GM12878 (cell line): ENCODE measurements at regions not wholly inside any gene's neighbourhood (a gene's known extent, or its start where the extent isn't known, plus 50 kb on each side); places are given as distances from the start of the nearest gene placed in this dataset.

Experiments
- ATAC-seq: fragments of 200-7000 bp; cut with Tn5 transposase; 3 replicates; pipeline ENCODE4 v1.9.1; 2020; ENCODE audit warnings: mild to moderate bottlenecking, moderate library complexity
- BruUV-seq: library from RNA; stranded (reverse); fragments of 400-500 nt; replicated peaks from 2 replicates; lab custom pipeline; 2021; lab: Mats Ljungman, UMichigan
- CTCF ChIA-PET: fragments of 300-600 bp; sonication (Branson Sonifier 250); formaldehyde crosslinking; extraction: SDS; loops from one replicate; lab custom pipeline; 2021; ENCODE audit warnings: inconsistent platforms; lab: Yijun Ruan, JAX
- POLR2A ChIA-PET: fragments of 350-600 bp; formaldehyde crosslinking; extraction: SDS; loops from one replicate; lab custom pipeline; 2021; ENCODE audit warnings: inconsistent platforms; lab: Charles Lee
- RAD21 ChIA-PET: fragments of 300-600 bp; sonication (Branson Sonifier 250); formaldehyde crosslinking; loops from one replicate; lab custom pipeline; 2023; ENCODE audit warnings: antibody characterized with exemption; ENCODE audit not compliant: unreplicated experiment; lab: Charles Lee
- SMC1A ChIA-PET: fragments of 300-600 bp; sonication (Branson Sonifier 250); formaldehyde crosslinking; loops from one replicate; lab custom pipeline; 2023; ENCODE audit not compliant: unreplicated experiment, uncharacterized antibody; lab: Charles Lee
- DNase-seq: peaks from one replicate; pipeline ENCODE4 v3.0.0-alpha.2; 2011; ENCODE audit warnings: low read depth, low spot score
- FAIRE-seq: peaks from 3 replicates; lab custom pipeline; 2011; peaks lifted over from hg19 to GRCh38; lab: Jason Lieb, UNC
- H2AFZ ChIP-seq: 2 replicates; pipeline ENCODE4 v1.6.0; 2011; ENCODE audit warnings: low read depth, low read length, control low read depth; ENCODE audit not compliant: control insufficient read depth
- H3K27ac ChIP-seq: 2 replicates; pipeline ENCODE4 v1.5.1; 2011; ENCODE audit warnings: control low read depth; ENCODE audit not compliant: control insufficient read depth, insufficient read depth
- H3K27me3 ChIP-seq, 2 experiments: replicated peaks in 1 of 2; 2 replicates each; pipeline versions ENCODE4 v1.6.0 to v1.6.1; 2011; ENCODE audit warnings: low read length in 1 of 2; ENCODE audit not compliant: control insufficient read depth in 2 of 2, insufficient read depth in 2 of 2
- H3K36me3 ChIP-seq, 2 experiments: 2 replicates each; pipeline ENCODE4 v1.5.1; 2011; ENCODE audit warnings: low read length in 1 of 2; ENCODE audit not compliant: control insufficient read depth in 2 of 2, insufficient read depth in 2 of 2
- H3K4me1 ChIP-seq: 2 replicates; pipeline ENCODE4 v1.6.1; 2011; ENCODE audit warnings: mild to moderate bottlenecking, low read length, moderate library complexity, mixed read lengths; ENCODE audit not compliant: control insufficient read depth, insufficient read depth
- H3K4me2 ChIP-seq: 2 replicates; pipeline ENCODE4 v1.6.0; 2011; ENCODE audit warnings: control low read depth; ENCODE audit not compliant: control insufficient read depth, insufficient read depth
- H3K4me3 ChIP-seq: fragments of 200-600 bp; sonication (generic); 2 replicates; pipeline ENCODE4 v1.5.1; 2016
- H3K79me2 ChIP-seq: 2 replicates; pipeline ENCODE4 v1.6.0; 2011; ENCODE audit warnings: low read length; ENCODE audit not compliant: control insufficient read depth, insufficient read depth
- H3K9ac ChIP-seq: 2 replicates; pipeline ENCODE4 v1.8.0; 2011; ENCODE audit warnings: low read length, control low read depth, mixed read lengths; ENCODE audit not compliant: control insufficient read depth, insufficient read depth
- H3K9me3 ChIP-seq: replicated peaks from 3 replicates; pipeline ENCODE4 v1.5.1; 2011; ENCODE audit warnings: mild to moderate bottlenecking, low read length; ENCODE audit not compliant: control insufficient read depth, insufficient read depth
- H4K20me1 ChIP-seq: 2 replicates; pipeline ENCODE4 v1.6.0; 2011; ENCODE audit not compliant: control insufficient read depth, insufficient read depth
- CHD2 ChIP-seq: IDR thresholded peaks from 2 replicates; pipeline ENCODE4 v1.6.1; 2011; ENCODE audit warnings: low read depth, low read length, improper control_type of control experiment, borderline replicate concordance
- CTCF ChIP-seq, 3 experiments: IDR thresholded peaks in 2 of 3; conservative IDR thresholded peaks in 1 of 3; 2 replicates each; pipeline ENCODE4 v1.5.1; 2011; ENCODE audit warnings: low read depth in 3 of 3, low read length in 3 of 3, mild to moderate bottlenecking in 3 of 3, control low read depth in 2 of 3, moderate library complexity in 2 of 3, inconsistent platforms in 1 of 3, mixed read lengths in 1 of 3; ENCODE audit not compliant: control insufficient read depth in 2 of 3, insufficient read depth in 1 of 3; ENCODE audit errors: extremely low read depth in 1 of 3
- ESRRA ChIP-seq: IDR thresholded peaks from 2 replicates; pipeline ENCODE4 v1.6.1; 2012; ENCODE audit warnings: mild to moderate bottlenecking, low read length, improper control_type of control experiment
- ETV6 ChIP-seq, 2 experiments: fragments of 450-650 bp in 1 of 2; IDR thresholded peaks in 1 of 2; conservative IDR thresholded peaks in 1 of 2; 2 replicates each; pipeline ENCODE4 v1.6.1; 2014; ENCODE audit warnings: antibody characterized with exemption in 1 of 2, borderline replicate concordance in 1 of 2, low read depth in 1 of 2, mild to moderate bottlenecking in 1 of 2, moderate library complexity in 1 of 2
- FOXK2 ChIP-seq: fragments of 450-650 bp; IDR thresholded peaks from 2 replicates; pipeline ENCODE4 v1.6.1; 2017; ENCODE audit warnings: mild to moderate bottlenecking, moderate library complexity
- RAD21 ChIP-seq: IDR thresholded peaks from 2 replicates; pipeline ENCODE4 v1.6.1; 2011; ENCODE audit warnings: mild to moderate bottlenecking, low read depth, low read length, moderate library complexity; ENCODE audit not compliant: insufficient read depth
- RAD51 ChIP-seq: fragments of 450-650 bp; IDR thresholded peaks from 2 replicates; pipeline ENCODE4 v1.6.1; 2016; ENCODE audit warnings: moderate library complexity, mild to moderate bottlenecking, inconsistent platforms
- RUNX3 ChIP-seq: IDR thresholded peaks from 2 replicates; pipeline ENCODE4 v1.6.1; 2012; ENCODE audit warnings: low read length, inconsistent platforms
- SMC3 ChIP-seq: IDR thresholded peaks from 2 replicates; pipeline ENCODE4 v1.6.1; 2011; ENCODE audit warnings: low read length, improper control_type of control experiment, borderline replicate concordance
- YBX1 ChIP-seq: fragments of 450-650 bp; IDR thresholded peaks from 2 replicates; pipeline ENCODE4 v1.6.1; 2016; ENCODE audit warnings: antibody characterized with exemption
- ZNF622 ChIP-seq: fragments of 450-650 bp; IDR thresholded peaks from 2 replicates; pipeline ENCODE4 v1.6.1; 2017; ENCODE audit warnings: mild to moderate bottlenecking, inconsistent platforms
- WGBS: methylation state at CpG from one replicate; pipeline ENCODE4 v1.1.6; 2016; ENCODE audit warnings: low lambda C conversion rate; ENCODE audit not compliant: insufficient replicate concordance, insufficient coverage; ENCODE audit errors: missing lambda C conversion rate; 5-methylcytosine and 5-hydroxymethylcytosine counted together
- in situ Hi-C: fragments of 300-500 bp; cut with MboI; formaldehyde crosslinking; loops from 9 replicates; pipeline ENCODE4 v1.14.3; 2018; ENCODE audit warnings: mixed read lengths
- intact Hi-C: fragments of 100-400 bp; cut with micrococcal nuclease; formaldehyde crosslinking; loops from one replicate; pipeline ENCODE4 v1.14.2; 2022; ENCODE audit not compliant: unreplicated experiment

- intact Hi-C loops = no loop called here
- FAIRE-seq (no peak), ATAC-seq (peak; percentile 35; the same call in 1 of the 3 replicates), DNase-seq (no peak)
- TF ChIP-seq CHD2 = no peak
- TF ChIP-seq RUNX3 = no peak
- no peak for TF ChIP-seq ETV6 (conservative IDR thresholded peaks at IDR 0.05 in 1 of 2, IDR thresholded peaks at IDR 0.05 in 1 of 2; ENCODE audit: borderline replicate concordance in 1 of 2, low read depth in 1 of 2)
- TF ChIP-seq ZNF622 = no peak
- no peak for TF ChIP-seq YBX1
- TF ChIP-seq RAD21 = peak; percentile 42
- TF ChIP-seq ESRRA = no peak
- TF ChIP-seq SMC3 = peak; percentile 26; the same call in 1 of the 2 replicates
- peak in 2 of 3 experiments; percentile 21; a peak in 3 of 6 replicates for TF ChIP-seq CTCF (IDR thresholded peaks at IDR 0.05 in 2 of 3, conservative IDR thresholded peaks at IDR 0.05 in 1 of 3; ENCODE audit: control insufficient read depth in 2 of 3, extremely low read depth in 1 of 3, insufficient read depth in 1 of 3, low read depth in 3 of 3, low read length in 3 of 3)
- TF ChIP-seq RAD51 = no peak
- TF ChIP-seq FOXK2 = no peak
- no peak overlapping the region for H3K4me2 ChIP-seq
- CTCF ChIA-PET = interaction anchor here (1.6 kb wide), 1 partner anchor 48 kb away, joined by 5 read pairs; no protein-coding TSS in a partner anchor
- H3K36me3 ChIP-seq = no peaks in the 10 kb centered on the region
- in situ Hi-C loops = loop anchor here (10.0 kb wide), 1 partner anchor 335 kb away; no protein-coding TSS in a partner anchor
- H3K27ac ChIP-seq = no peak overlapping the region
- WGBS = 22% methylated on average over 9 of the region's 9 CpGs
- H3K79me2 ChIP-seq = no peaks in the 10 kb centered on the region
- no peak overlapping the region for H3K4me3 ChIP-seq
- POLR2A ChIA-PET = no interaction called here
- no peaks in the 10 kb centered on the region for H4K20me1 ChIP-seq
- H3K9ac ChIP-seq = no peak overlapping the region
- no TSS peak for BruUV-seq
- RAD21 ChIA-PET = interaction anchor here (1.0 to 1.1 kb wide), 2 partner anchors 217 to 333 kb away, joined by 3 read pairs; no protein-coding TSS in a partner anchor
- no peaks in the 10 kb centered on the region for H3K9me3 ChIP-seq
- H2AFZ ChIP-seq = no peak overlapping the region
- peaks cover 1 to 9% of the 10 kb centered on the region in 2 experiments; a peak in 2 of 4 replicates for H3K27me3 ChIP-seq
- SMC1A ChIA-PET = no interaction called here
- no peaks in the 10 kb centered on the region for H3K4me1 ChIP-seq
Observed at GRCh38 chrX:45849261-45849862, 648.7 kb upstream of the DIPK2B start.
